ENCODE measurements at regions not wholly inside any gene's neighbourhood (a gene's known extent, or its start where the extent isn't known, plus 50 kb on each side); places are given as distances from the start of the nearest gene placed in this dataset.

DNA sequence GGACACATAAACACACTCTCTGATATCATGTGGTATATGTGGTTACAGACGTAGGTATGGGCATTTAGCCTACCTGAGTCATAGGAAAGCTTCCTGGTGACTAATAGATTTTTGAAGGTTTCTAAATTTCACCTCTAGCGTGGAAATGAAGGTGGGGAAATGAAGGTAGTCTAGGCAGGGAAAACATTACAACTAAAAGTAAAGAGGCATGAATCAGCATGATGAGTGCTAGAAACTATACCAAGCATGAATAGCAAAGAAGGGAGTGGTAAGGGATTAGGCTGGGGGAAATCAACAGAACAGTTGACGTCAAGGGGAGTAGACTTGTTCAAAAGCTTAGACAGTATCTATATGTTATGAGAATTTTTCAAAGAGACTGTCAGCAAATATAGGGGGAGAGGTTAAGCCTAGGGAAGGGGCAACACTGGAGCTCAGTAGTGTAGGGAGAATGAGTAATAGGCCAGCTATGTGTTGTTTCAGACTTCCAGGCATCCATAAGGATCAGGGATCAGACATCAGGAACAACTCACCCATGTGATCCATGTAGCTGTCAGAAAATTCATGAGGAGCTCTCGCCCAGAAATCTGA is 279.3 kb upstream of the DIPK2B start:
- peaks cover 27% of the 10 kb centered on the region for H3K4me1 ChIP-seq (ENCODE audit: control insufficient read depth, extremely low read depth, insufficient read depth, low read length)
- no peaks in the 10 kb centered on the region for H3K79me2 ChIP-seq (ENCODE audit: control insufficient read depth, insufficient read depth, low read length)
- peak overlapping the region; percentile 81 for H3K4me2 ChIP-seq (ENCODE audit: control insufficient read depth, extremely low read depth, insufficient read depth, low read depth, low read length)
- no peaks in the 10 kb centered on the region for H3K27me3 ChIP-seq (ENCODE audit: control insufficient read depth, extremely low read depth, insufficient read depth, low read length)
- no peaks in the 10 kb centered on the region for H3K9me1 ChIP-seq (ENCODE audit: control insufficient read depth, extremely low read depth, insufficient read depth, low read length)
- dilution Hi-C loops (cut with MboI; ENCODE audit: extremely low pct_ligation_motif_present, low sequenced_read_pairs): no loop called here
- TF ChIP-seq EZH2 (IDR thresholded peaks at IDR 0.05; ENCODE audit: low read length): no peak
- no peak for TF ChIP-seq CTCF (optimal IDR thresholded peaks at IDR 0.05 in 1 of 3, IDR thresholded peaks at IDR 0.05 in 1 of 3, conservative IDR thresholded peaks at IDR 0.05 in 1 of 3; ENCODE audit: extremely low read depth in 1 of 3, insufficient read depth in 2 of 3, low read length in 3 of 3)
- H3K4me3 ChIP-seq (ENCODE audit: control insufficient read depth in 2 of 3, extremely low read depth in 1 of 3, insufficient read depth in 2 of 3, low read depth in 1 of 3, low read length in 3 of 3): no peak overlapping the region
- H3K9me3 ChIP-seq (ENCODE audit: control insufficient read depth, low read depth, low read length): peaks cover 7% of the 10 kb centered on the region
- peak; percentile 92 for FAIRE-seq
- H4K20me1 ChIP-seq (ENCODE audit: control insufficient read depth, extremely low read depth, insufficient read depth, low read length): no peaks in the 10 kb centered on the region
- no peak overlapping the region for H2AFZ ChIP-seq (ENCODE audit: control insufficient read depth, low read length)
- DNase-seq (ENCODE audit: low read depth, low spot score): peak; percentile 95
- H3K27ac ChIP-seq (ENCODE audit: control insufficient read depth, insufficient read depth, low read length): peak overlapping the region; percentile 94
- H3K36me3 ChIP-seq (ENCODE audit: control insufficient read depth in 2 of 2, extremely low read depth in 1 of 2, insufficient read depth in 2 of 2, low read length in 2 of 2): no peaks in the 10 kb centered on the region
- peak overlapping the region; percentile 65 for H3K9ac ChIP-seq (ENCODE audit: control insufficient read depth, extremely low read depth, insufficient read depth, low read length)

GRCh38 chrX:45479196-45479834 is 278.6 kb upstream of the DIPK2B start:
- Histone ChIP-seq H3K4me3 (ENCODE audit: control insufficient read depth in 2 of 3, extremely low read depth in 1 of 3, insufficient read depth in 2 of 3, low read depth in 1 of 3, low read length in 3 of 3) (peak overlapping the region in 2 of 3 experiments; percentile 6 to 22), H3K4me2 (ENCODE audit: control insufficient read depth, extremely low read depth, insufficient read depth, low read depth, low read length) (peak overlapping the region; percentile 81), H3K36me3 (ENCODE audit: control insufficient read depth in 2 of 2, extremely low read depth in 1 of 2, insufficient read depth in 2 of 2, low read length in 2 of 2) (no peaks in the 10 kb centered on the region), H3K4me1 (ENCODE audit: control insufficient read depth, extremely low read depth, insufficient read depth, low read length) (peaks cover 27% of the 10 kb centered on the region), H3K9me3 (ENCODE audit: control insufficient read depth, low read depth, low read length) (peaks cover 7% of the 10 kb centered on the region), H4K20me1 (ENCODE audit: control insufficient read depth, extremely low read depth, insufficient read depth, low read length) (no peaks in the 10 kb centered on the region), H3K27ac (ENCODE audit: control insufficient read depth, insufficient read depth, low read length) (peak overlapping the region; percentile 94), H3K9ac (ENCODE audit: control insufficient read depth, extremely low read depth, insufficient read depth, low read length) (peak overlapping the region; percentile 65), H2AFZ (ENCODE audit: control insufficient read depth, low read length) (no peak overlapping the region), H3K27me3 (ENCODE audit: control insufficient read depth, extremely low read depth, insufficient read depth, low read length) (no peaks in the 10 kb centered on the region), H3K79me2 (ENCODE audit: control insufficient read depth, insufficient read depth, low read length) (no peaks in the 10 kb centered on the region), H3K9me1 (ENCODE audit: control insufficient read depth, extremely low read depth, insufficient read depth, low read length) (no peaks in the 10 kb centered on the region)
- FAIRE-seq (peak; percentile 77), DNase-seq (ENCODE audit: low read depth, low spot score) (peak; percentile 69)
- dilution Hi-C loops (cut with MboI; ENCODE audit: extremely low pct_ligation_motif_present, low sequenced_read_pairs): no loop called here
- TF ChIP-seq CTCF (optimal IDR thresholded peaks at IDR 0.05 in 1 of 3, IDR thresholded peaks at IDR 0.05 in 1 of 3, conservative IDR thresholded peaks at IDR 0.05 in 1 of 3; ENCODE audit: extremely low read depth in 1 of 3, insufficient read depth in 2 of 3, low read length in 3 of 3): no peak
